ENCODE measurements at regions not wholly inside any gene's neighbourhood (a gene's known extent, or its start where the extent isn't known, plus 50 kb on each side); places are given as distances from the start of the nearest gene placed in this dataset.

GRCh38 chr10:78327778-78328591, 294.3 kb downstream of the RPS24 start:
- TF ChIP-seq CTCF (IDR thresholded peaks at IDR 0.05) (no peak), EZH2 (IDR thresholded peaks at IDR 0.05; ENCODE audit: borderline replicate concordance, insufficient read depth, low read depth, low read length, poor library complexity, severe bottlenecking) (no peak)
